AG09309 (cell line): ENCODE measurements at regions not wholly inside any gene's neighbourhood (a gene's known extent, or its start where the extent isn't known, plus 50 kb on each side); places are given as distances from the start of the nearest gene placed in this dataset.

ENCODE experiments used
- DNase-seq: peaks from one replicate; pipeline ENCODE4 v3.0.0-alpha.2; 2010; ENCODE audit warnings: low read depth
- H3K4me3 ChIP-seq: 2 replicates; pipeline ENCODE4 v1.5.1; 2011; ENCODE audit warnings: mild to moderate bottlenecking, low read depth, low read length, moderate library complexity; ENCODE audit not compliant: control insufficient read depth
- TF ChIP-seq, protein P1 (sequence below): IDR thresholded peaks from 2 replicates; pipeline ENCODE4 v1.5.1; 2011; ENCODE audit warnings: mild to moderate bottlenecking, low read depth, low read length, inconsistent platforms; ENCODE audit not compliant: insufficient read depth, control insufficient read depth; ENCODE audit errors: missing control alignments

DNA sequence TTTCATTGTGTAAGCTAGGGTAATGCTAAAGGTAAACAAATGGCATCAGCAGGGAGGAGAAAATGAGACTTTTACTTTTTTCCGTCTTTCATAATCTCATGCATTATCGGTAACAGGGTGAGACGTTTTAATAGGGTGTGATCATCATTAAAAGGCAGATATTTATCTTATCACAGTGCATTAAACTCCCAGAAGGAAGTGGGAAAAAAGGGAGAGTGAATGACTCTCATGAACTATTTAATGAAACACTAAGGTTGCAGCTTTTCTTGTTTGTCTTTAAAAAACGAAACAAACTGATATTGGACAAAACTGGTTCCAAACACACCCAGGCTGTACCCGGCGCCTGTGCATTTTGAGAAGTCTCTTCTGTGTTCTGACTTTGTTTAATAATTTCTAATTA, 1936.8 kb upstream of the PIK3C3 start:
- H3K4me3 ChIP-seq = no peak overlapping the region
- no peak for DNase-seq
- TF ChIP-seq, protein P1, sequence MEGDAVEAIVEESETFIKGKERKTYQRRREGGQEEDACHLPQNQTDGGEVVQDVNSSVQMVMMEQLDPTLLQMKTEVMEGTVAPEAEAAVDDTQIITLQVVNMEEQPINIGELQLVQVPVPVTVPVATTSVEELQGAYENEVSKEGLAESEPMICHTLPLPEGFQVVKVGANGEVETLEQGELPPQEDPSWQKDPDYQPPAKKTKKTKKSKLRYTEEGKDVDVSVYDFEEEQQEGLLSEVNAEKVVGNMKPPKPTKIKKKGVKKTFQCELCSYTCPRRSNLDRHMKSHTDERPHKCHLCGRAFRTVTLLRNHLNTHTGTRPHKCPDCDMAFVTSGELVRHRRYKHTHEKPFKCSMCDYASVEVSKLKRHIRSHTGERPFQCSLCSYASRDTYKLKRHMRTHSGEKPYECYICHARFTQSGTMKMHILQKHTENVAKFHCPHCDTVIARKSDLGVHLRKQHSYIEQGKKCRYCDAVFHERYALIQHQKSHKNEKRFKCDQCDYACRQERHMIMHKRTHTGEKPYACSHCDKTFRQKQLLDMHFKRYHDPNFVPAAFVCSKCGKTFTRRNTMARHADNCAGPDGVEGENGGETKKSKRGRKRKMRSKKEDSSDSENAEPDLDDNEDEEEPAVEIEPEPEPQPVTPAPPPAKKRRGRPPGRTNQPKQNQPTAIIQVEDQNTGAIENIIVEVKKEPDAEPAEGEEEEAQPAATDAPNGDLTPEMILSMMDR = no peak

DNA sequence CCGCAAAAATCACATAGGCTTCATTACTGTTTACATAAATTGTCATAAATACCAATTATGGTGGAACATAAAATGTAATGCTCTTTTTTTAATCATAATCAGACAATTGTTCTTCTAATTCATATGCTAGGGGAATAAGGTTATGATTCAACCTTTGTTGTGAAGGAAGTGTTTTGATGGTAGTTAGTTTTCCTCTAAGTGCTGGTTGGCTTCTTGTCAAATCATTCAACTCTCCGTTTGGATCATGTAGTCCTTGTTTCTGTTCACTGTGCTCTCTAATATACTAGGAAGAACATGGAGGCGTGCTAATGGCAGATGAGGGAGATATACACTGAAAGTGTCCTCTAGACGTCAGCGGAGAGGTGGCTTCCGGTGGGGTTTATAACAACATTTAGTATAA, 1938.0 kb upstream of the PIK3C3 start:
- TF ChIP-seq, protein P1 = no peak
- no peak overlapping the region for H3K4me3 ChIP-seq
- DNase-seq = no peak

DNA sequence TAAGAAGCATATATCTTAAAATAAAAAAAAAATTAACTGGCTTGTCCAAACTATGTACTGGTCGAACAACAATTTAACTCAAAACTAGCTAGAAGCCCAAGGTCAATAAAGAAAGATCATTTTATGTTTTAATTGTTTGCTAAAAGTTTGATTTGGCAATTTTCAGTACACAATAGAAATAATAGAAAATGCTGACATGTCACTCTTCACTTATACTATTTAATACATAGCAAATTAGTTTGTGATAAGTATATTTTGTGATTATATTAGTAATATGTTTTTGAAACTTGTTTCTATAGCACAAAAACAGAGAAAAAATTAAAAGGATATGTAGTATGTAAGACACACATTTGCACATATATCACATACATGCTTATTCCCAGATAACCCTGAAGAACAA, 1938.6 kb upstream of the PIK3C3 start:
- H3K4me3 ChIP-seq = no peak overlapping the region
- TF ChIP-seq, protein P1 = no peak
- no peak for DNase-seq

DNA sequence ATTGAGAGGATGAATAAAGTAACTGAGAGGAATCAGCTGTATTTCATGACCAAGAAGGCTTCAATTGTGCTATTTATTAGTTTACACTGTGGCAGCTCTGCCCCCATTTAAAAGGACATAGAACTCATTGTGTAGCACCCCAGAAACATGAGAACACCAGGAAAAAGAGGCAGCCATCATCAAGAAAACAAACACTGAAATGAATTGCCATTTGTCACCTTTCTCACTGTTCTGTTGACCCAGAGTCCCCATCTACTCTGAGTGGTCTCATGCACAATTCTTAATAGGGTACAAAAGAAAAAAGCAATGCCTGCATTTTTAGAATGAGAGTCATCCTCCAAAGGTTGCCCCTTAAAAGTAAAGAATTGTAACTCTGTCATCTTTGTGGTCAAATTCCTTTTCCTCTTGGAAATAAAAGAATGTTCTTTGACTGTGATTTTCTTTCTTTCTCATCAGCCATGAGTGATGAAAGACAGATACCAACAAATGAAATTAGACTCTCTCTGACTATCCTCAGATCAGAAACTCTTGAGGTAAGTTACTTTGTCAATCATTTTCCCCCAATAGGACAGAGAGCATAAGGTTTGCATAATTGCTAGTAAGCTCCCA, 1941.9 kb upstream of the PIK3C3 start:
- DNase-seq = no peak
- H3K4me3 ChIP-seq = no peak overlapping the region
- TF ChIP-seq, protein P1 = no peak

DNA sequence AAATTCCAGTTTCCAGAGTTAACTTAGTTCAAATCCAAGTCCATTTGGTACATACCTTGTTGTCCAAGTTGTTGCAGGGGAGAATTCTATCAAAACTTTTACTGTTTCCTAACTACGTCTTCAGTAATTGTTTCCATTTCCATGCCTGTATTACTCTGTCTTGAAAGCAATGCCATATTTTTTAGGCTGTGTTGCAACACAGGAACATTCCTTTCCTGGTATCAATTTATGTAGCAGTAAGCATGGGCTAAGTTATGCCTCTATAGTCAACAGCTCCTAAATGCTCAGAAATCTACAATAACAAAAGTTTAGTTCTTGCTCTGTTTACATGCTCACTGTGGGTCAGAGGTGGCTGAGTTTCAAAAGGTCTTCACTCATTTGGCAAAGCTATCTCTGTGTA, 1943.8 kb upstream of the PIK3C3 start:
- DNase-seq = no peak
- TF ChIP-seq, protein P1 = no peak
- H3K4me3 ChIP-seq = no peak overlapping the region

DNA sequence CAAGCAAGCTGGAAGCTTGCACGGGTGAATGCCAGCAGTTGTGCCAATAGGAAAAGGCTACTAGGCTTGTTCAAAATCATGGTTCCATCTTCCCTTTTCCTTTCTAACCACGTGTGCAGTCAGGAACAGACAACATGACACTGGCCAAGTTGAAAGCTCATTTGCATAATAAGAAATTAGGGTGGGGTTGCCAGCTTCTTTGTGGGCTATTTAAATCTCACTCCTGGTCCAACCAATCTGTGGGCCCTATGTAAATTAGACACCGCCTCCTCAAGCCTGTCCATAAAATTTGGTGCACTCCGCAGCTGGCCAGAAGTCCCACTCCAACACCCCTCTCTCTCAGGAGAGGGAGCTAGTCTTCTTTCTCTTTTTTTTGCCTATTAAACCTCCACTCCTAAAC, 1948.4 kb upstream of the PIK3C3 start:
- TF ChIP-seq, protein P1 = no peak
- DNase-seq = no peak
- no peak overlapping the region for H3K4me3 ChIP-seq

DNA sequence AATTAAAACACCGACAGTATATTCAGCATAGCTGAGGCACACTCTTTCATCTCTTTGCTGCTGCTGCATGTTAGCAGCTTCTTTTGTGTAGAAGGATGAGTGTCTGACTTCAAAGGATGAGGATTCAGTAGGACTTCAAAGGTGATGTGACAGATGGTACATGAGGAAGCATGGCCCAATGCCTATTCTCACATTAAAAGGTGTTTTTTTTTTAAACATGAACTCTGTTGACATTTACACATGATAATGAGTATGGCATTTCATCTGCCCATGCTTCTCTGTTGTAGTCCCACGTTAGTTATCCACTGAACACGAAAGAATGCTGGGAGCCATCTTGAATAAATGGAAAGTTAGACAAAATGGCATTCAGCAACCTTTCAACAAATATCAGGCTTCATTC, 1950.8 kb upstream of the PIK3C3 start:
- no peak overlapping the region for H3K4me3 ChIP-seq
- no peak for DNase-seq
- TF ChIP-seq, protein P1 = no peak
